ENCODE measurements at regions not wholly inside any gene's neighbourhood (a gene's known extent, or its start where the extent isn't known, plus 50 kb on each side); places are given as distances from the start of the nearest gene placed in this dataset.
"Not testable (repeated sequence)": the region's sequence is repeated elsewhere in the genome, so short reads cannot be mapped to it uniquely, and the experiment has no call there.

DNA sequence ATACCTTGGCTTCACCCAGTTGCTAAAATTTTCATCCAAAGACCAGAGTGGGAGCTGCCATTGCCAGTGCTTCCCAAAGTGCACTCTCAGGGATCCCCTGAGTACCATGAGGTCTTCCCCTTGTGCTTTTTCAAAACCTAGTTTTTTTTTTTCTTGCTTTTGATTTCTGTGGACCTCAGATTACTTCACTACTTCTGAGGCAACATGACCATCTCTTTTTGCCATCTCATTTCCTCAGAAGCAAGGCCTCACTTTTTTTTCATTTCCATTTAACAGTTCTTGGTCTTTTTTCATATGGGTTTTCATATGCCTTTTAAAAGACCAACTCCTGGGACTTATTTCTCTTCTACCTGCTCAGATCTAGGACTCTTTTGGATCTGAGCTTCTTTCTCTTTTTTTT, 64.1 kb upstream of the MMS22L start:
- Mint-ChIP-seq H3K4me1 (no peaks in the 10 kb centered on the region), H3K4me3 (no peak overlapping the region), H3K27ac (no peak overlapping the region), H3K27me3 (peaks cover 15% of the 10 kb centered on the region), H3K9me3 (no peaks in the 10 kb centered on the region), H3K36me3 (ENCODE audit: low read depth) (no peaks in the 10 kb centered on the region)
- DNase-seq, result no peak
- intact Hi-C loops (cut with micrococcal nuclease), result no loop called here

GRCh38 chr6:97361286-97361685, 78.3 kb upstream of the MMS22L start:
- Mint-ChIP-seq H3K4me1 (no peaks in the 10 kb centered on the region), H3K27ac (no peak overlapping the region), H3K9me3 (no peaks in the 10 kb centered on the region), H3K27me3 (peaks cover 8% of the 10 kb centered on the region), H3K36me3 (ENCODE audit: low read depth) (no peaks in the 10 kb centered on the region), H3K4me3 (no peak overlapping the region)
- intact Hi-C loops (cut with micrococcal nuclease), result no loop called here
- DNase-seq, result no peak

GRCh38 chr6:97364327-97364726, 81.3 kb upstream of the MMS22L start:
- Mint-ChIP-seq H3K9me3 (no peaks in the 10 kb centered on the region), H3K4me1 (no peaks in the 10 kb centered on the region), H3K36me3 (ENCODE audit: low read depth) (no peaks in the 10 kb centered on the region), H3K27ac (no peak overlapping the region), H3K4me3 (no peak overlapping the region), H3K27me3 (peaks cover 5% of the 10 kb centered on the region)
- no peak for DNase-seq
- intact Hi-C loops (cut with micrococcal nuclease), result no loop called here

DNA sequence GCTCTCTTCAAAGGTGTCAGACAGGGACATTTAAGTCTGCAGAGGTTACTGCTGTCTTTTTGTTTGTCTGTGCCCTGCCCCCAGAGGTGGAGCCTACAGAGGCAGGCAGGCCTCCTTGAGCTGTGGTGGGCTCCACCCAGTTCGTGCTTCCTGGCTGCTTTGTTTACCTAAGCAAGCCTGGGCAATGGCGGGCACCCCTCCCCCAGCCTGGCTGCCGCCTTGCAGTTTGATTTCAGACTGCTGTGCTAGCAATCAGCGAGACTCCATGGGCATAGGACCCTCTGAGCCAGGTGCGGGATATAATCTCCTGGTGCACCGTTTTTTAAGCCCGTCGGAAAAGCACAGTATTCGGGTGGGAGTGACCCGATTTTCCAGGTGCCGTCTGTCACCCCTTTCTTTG, 99.1 kb upstream of the MMS22L start:
- H3K27ac Mint-ChIP-seq; H3K4me3 Mint-ChIP-seq; intact Hi-C loops (cut with micrococcal nuclease); H3K36me3 Mint-ChIP-seq (ENCODE audit: low read depth); H3K9me3 Mint-ChIP-seq; DNase-seq; H3K27me3 Mint-ChIP-seq; H3K4me1 Mint-ChIP-seq: not testable (repeated sequence)

DNA sequence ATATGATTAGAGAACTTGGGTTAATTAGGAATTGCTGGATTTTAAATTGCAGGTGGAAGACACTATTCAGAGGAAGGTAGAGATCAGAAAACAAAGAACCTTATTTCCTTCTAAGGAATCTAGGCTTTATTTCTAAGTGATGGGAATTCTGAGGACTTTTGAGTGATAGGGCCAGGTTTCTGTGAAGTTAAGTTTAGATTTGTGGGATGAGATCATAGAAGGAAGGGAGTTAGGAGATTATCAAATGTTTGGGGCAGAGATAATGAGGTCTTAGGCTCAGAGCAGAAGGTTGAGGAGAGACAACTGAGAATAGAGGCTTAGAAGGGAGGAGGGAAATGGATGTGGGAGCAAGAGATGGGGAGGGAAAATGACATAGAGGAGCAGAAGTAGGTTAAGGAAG, 109.7 kb upstream of the MMS22L start:
- H3K27me3 Mint-ChIP-seq, result peaks cover 14% of the 10 kb centered on the region
- H3K4me3 Mint-ChIP-seq, result no peak overlapping the region
- H3K36me3 Mint-ChIP-seq (ENCODE audit: low read depth), result no peaks in the 10 kb centered on the region
- no peak for DNase-seq
- no peaks in the 10 kb centered on the region for H3K9me3 Mint-ChIP-seq
- intact Hi-C loops (cut with micrococcal nuclease), result loop anchor here (5.0 to 10.0 kb wide), 2 partner anchors 108 to 495 kb away; partner anchors contain the start of genes MMS22L and NDUFAF4
- no peak overlapping the region for H3K27ac Mint-ChIP-seq
- H3K4me1 Mint-ChIP-seq, result no peaks in the 10 kb centered on the region

DNA sequence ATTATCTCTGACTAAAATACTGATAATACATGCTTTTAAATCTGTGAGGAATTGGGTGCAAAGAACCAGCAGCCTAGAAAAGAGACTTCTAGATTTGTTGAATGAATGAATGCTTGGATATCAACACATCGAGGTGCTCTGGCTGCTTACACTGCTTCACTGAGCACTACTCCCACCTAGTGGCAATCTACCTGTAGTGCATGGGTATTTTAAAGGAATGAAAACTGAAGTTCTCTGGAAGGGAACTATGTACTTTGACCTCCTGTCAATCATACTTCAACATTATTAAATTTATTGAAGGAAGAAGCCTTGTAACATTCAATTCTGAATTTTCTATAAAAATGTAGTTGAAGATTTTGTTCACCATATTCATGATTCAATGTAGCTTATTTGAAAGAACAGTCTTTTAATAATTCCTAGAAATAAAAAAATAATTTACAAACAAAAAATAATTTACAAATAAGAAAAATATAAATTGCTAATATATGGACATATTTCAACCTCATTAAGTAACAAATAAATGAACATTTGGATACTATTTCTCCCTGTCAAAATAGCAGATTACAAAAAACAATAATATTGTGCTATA, 111.2 kb upstream of the MMS22L start:
- Mint-ChIP-seq H3K36me3 (ENCODE audit: low read depth) (no peaks in the 10 kb centered on the region), H3K27me3 (peaks cover 14% of the 10 kb centered on the region), H3K4me3 (no peak overlapping the region), H3K27ac (no peak overlapping the region), H3K4me1 (no peaks in the 10 kb centered on the region), H3K9me3 (no peaks in the 10 kb centered on the region)
- peak; percentile 84 for DNase-seq
- intact Hi-C loops (cut with micrococcal nuclease), result loop anchor here (1.0 to 10.0 kb wide), 4 partner anchors 109 to 497 kb away; partner anchors contain the start of genes MMS22L and NDUFAF4

DNA sequence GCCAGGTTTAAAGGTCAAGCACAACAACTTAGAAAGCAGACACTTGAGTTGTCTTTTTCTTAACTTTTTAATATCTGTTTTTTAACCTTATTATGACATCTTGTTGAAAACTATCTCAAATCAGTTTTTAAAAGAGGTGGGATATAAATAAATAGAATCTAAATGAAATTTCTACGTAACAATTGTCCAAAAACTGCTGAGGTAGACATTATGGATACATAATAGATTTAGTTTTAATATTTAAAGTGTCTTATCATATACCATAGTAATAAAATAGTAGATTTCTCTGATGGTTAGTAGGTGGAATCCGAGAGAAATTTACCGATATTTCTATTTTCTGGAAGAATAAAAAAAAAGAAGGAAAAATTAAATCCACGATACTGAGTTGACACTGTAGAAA, 113.9 kb upstream of the MMS22L start:
- Mint-ChIP-seq H3K4me3 (no peak overlapping the region), H3K9me3 (no peaks in the 10 kb centered on the region), H3K4me1 (no peaks in the 10 kb centered on the region), H3K36me3 (ENCODE audit: low read depth) (no peaks in the 10 kb centered on the region), H3K27ac (no peak overlapping the region), H3K27me3 (peaks cover 12% of the 10 kb centered on the region)
- intact Hi-C loops (cut with micrococcal nuclease), result loop anchor here (10.0 kb wide), 1 partner anchor 112 kb away; the partner anchor contains the start of gene MMS22L
- no peak for DNase-seq

DNA sequence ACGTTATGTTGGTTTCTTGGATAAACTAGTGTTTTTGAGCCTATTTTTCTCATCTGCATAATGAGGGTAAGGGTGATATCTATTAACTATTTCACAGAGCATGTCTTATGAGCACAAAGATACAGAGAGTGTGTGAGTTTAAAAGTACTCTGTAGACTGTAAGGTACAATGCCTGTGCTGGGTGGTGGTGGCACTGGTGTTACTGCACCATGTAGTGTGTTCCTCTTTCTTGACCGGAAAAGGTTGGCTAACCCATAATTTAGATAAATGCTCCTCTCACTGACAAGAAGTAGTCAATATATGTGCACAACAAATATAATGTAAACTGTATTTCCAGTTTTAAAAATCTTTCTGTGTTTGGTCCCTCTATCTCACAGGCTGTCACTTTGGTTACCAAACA, 116.2 kb upstream of the MMS22L start:
- Mint-ChIP-seq H3K36me3 (ENCODE audit: low read depth) (no peaks in the 10 kb centered on the region), H3K4me3 (no peak overlapping the region), H3K27me3 (peaks cover 7% of the 10 kb centered on the region), H3K4me1 (no peaks in the 10 kb centered on the region), H3K9me3 (no peaks in the 10 kb centered on the region), H3K27ac (no peak overlapping the region)
- intact Hi-C loops (cut with micrococcal nuclease), result loop anchor here (10.0 kb wide), 1 partner anchor 114 kb away; the partner anchor contains the start of gene MMS22L
- DNase-seq, result no peak

DNA sequence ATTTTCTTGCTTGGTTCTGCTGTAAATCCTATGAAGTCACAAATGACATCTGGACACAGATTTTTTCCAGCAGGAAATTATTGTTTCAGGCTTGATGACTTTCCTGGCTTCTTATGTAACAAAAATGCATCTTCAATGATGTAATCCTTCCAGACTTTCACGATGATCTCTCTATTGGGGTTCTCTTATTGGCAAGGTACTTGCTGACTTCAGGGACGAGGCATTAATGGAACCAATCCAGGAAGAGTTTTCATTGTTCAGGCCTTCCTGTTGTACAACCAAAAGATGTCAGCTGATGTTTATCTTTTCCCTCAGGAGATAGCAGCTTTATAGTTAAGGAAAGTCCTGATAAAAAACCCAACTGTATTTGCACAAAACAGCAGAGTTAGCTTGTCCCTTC, 118.5 kb upstream of the MMS22L start:
- Mint-ChIP-seq H3K36me3 (ENCODE audit: low read depth) (no peaks in the 10 kb centered on the region), H3K27ac (no peak overlapping the region), H3K27me3 (peaks cover 3% of the 10 kb centered on the region), H3K9me3 (no peaks in the 10 kb centered on the region), H3K4me1 (no peaks in the 10 kb centered on the region), H3K4me3 (no peak overlapping the region)
- DNase-seq, result no peak
- intact Hi-C loops (cut with micrococcal nuclease), result no loop called here

GRCh38 chr6:97405818-97406409, 122.9 kb upstream of the MMS22L start:
- no peaks in the 10 kb centered on the region for H3K36me3 Mint-ChIP-seq (ENCODE audit: low read depth)
- intact Hi-C loops (cut with micrococcal nuclease), result no loop called here
- no peak overlapping the region for H3K27ac Mint-ChIP-seq
- H3K4me3 Mint-ChIP-seq, result no peak overlapping the region
- no peaks in the 10 kb centered on the region for H3K9me3 Mint-ChIP-seq
- H3K4me1 Mint-ChIP-seq, result no peaks in the 10 kb centered on the region
- no peak for DNase-seq
- H3K27me3 Mint-ChIP-seq, result peaks cover 1% of the 10 kb centered on the region

GRCh38 chr6:97406633-97407032, 123.6 kb upstream of the MMS22L start:
- H3K4me1 Mint-ChIP-seq, result no peaks in the 10 kb centered on the region
- no peak overlapping the region for H3K27ac Mint-ChIP-seq
- H3K9me3 Mint-ChIP-seq, result no peaks in the 10 kb centered on the region
- peaks cover 2% of the 10 kb centered on the region for H3K27me3 Mint-ChIP-seq
- DNase-seq, result no peak
- no peaks in the 10 kb centered on the region for H3K36me3 Mint-ChIP-seq (ENCODE audit: low read depth)
- intact Hi-C loops (cut with micrococcal nuclease), result no loop called here
- H3K4me3 Mint-ChIP-seq, result no peak overlapping the region

GRCh38 chr6:97411610-97412009, 128.6 kb upstream of the MMS22L start:
- intact Hi-C loops (cut with micrococcal nuclease), result no loop called here
- DNase-seq, result no peak
- Mint-ChIP-seq H3K27me3 (peaks cover 2% of the 10 kb centered on the region), H3K27ac (no peak overlapping the region), H3K9me3 (no peaks in the 10 kb centered on the region), H3K36me3 (ENCODE audit: low read depth) (no peaks in the 10 kb centered on the region), H3K4me1 (no peaks in the 10 kb centered on the region), H3K4me3 (no peak overlapping the region)

GRCh38 chr6:97412511-97412910, 129.5 kb upstream of the MMS22L start:
- Mint-ChIP-seq H3K9me3 (no peaks in the 10 kb centered on the region), H3K36me3 (ENCODE audit: low read depth) (no peaks in the 10 kb centered on the region), H3K4me3 (no peak overlapping the region), H3K27ac (no peak overlapping the region), H3K27me3 (peaks cover 2% of the 10 kb centered on the region), H3K4me1 (no peaks in the 10 kb centered on the region)
- intact Hi-C loops (cut with micrococcal nuclease), result no loop called here
- DNase-seq, result no peak

DNA sequence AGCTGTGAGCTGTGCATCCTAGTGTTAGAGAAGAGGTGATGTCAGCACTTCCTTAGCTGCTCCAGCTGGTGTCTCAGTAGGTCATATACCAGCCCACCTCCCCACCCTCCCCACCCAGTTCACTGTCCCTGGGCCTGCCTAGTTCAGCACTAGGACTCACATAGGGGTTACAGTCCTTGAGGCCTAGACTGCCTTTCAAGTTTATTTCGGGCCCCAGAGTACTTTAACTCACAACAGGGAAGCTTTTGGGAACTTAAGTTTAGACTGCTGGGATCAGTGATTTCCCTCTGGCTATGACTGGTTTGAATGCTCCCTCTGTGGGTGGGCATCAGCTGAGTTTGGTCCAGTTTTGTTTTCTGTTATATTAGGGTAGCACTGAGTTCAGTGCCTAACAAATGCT, 139.2 kb upstream of the MMS22L start:
- H3K27ac Mint-ChIP-seq, result no peak overlapping the region
- intact Hi-C loops (cut with micrococcal nuclease), result no loop called here
- H3K36me3 Mint-ChIP-seq (ENCODE audit: low read depth), result no peaks in the 10 kb centered on the region
- no peak for DNase-seq
- H3K9me3 Mint-ChIP-seq, result no peaks in the 10 kb centered on the region
- no peaks in the 10 kb centered on the region for H3K4me1 Mint-ChIP-seq
- H3K4me3 Mint-ChIP-seq, result no peak overlapping the region
- H3K27me3 Mint-ChIP-seq, result peaks cover 2% of the 10 kb centered on the region

- H3K4me3 Mint-ChIP-seq, result no peak overlapping the region
- H3K27me3 Mint-ChIP-seq, result peaks cover 2% of the 10 kb centered on the region
- H3K36me3 Mint-ChIP-seq (ENCODE audit: low read depth), result no peaks in the 10 kb centered on the region
- no peaks in the 10 kb centered on the region for H3K4me1 Mint-ChIP-seq
- DNase-seq, result no peak
- no peak overlapping the region for H3K27ac Mint-ChIP-seq
- H3K9me3 Mint-ChIP-seq, result no peaks in the 10 kb centered on the region
- intact Hi-C loops (cut with micrococcal nuclease), result no loop called here
Observed at GRCh38 chr6:97423190-97423589, 140.2 kb upstream of the MMS22L start.
